ENCODE measurements at regions not wholly inside any gene's neighbourhood (a gene's known extent, or its start where the extent isn't known, plus 50 kb on each side); places are given as distances from the start of the nearest gene placed in this dataset.

- no peak overlapping the region for H2BK120ac ChIP-seq (replicated peaks; ENCODE audit: low read depth, low read length)
- no peak overlapping the region for H4K5ac ChIP-seq (ENCODE audit: insufficient read length, low read depth, low read length)
- no peaks in the 10 kb centered on the region for H4K20me1 ChIP-seq (replicated peaks in 1 of 2; ENCODE audit: control insufficient read depth in 1 of 2, insufficient read depth in 2 of 2, low read length in 2 of 2)
- FAIRE-seq (no peak), DNase-seq (ENCODE audit: low read depth in 1 of 2, low spot score in 2 of 2) (no peak)
- no peak overlapping the region for H3K4me2 ChIP-seq (ENCODE audit: insufficient read depth in 1 of 2, low read depth in 2 of 2, low read length in 2 of 2)
- H3K4ac ChIP-seq (replicated peaks; ENCODE audit: insufficient read length, low read depth, low read length) = no peak overlapping the region
- no peak overlapping the region; a peak in 1 of 7 replicates for H3K9ac ChIP-seq (replicated peaks in 1 of 4; ENCODE audit: extremely low read depth in 1 of 4, low read depth in 3 of 4, low read length in 3 of 4)
- H3K23ac ChIP-seq (ENCODE audit: insufficient read length) = no peak overlapping the region
- no peak overlapping the region for H3K27ac ChIP-seq (ENCODE audit: low read depth, low read length)
- H2BK20ac ChIP-seq (ENCODE audit: low read length) = no peak overlapping the region
- H2AFZ ChIP-seq (ENCODE audit: low read length) = no peak overlapping the region
- no peak overlapping the region for H4K8ac ChIP-seq (ENCODE audit: extremely low read depth, insufficient read depth, low read length)
- no peaks in the 10 kb centered on the region for H3K79me2 ChIP-seq (ENCODE audit: control insufficient read depth in 1 of 2, insufficient read depth in 2 of 2, low read length in 2 of 2)
- H3K14ac ChIP-seq (ENCODE audit: insufficient read length) = no peak overlapping the region
- no peak overlapping the region for H2BK5ac ChIP-seq (ENCODE audit: low read depth, low read length)
- H2AK5ac ChIP-seq (ENCODE audit: low read depth, low read length) = no peak overlapping the region
- H3K4me3 ChIP-seq (ENCODE audit: extremely low read depth in 1 of 4, insufficient read depth in 2 of 4, low read depth in 3 of 4, low read length in 4 of 4) = no peak overlapping the region
- H3K36me3 ChIP-seq (ENCODE audit: control insufficient read depth in 2 of 4, insufficient read depth in 4 of 4, low read length in 3 of 4) = no peaks in the 10 kb centered on the region
- H3K9me3 ChIP-seq (ENCODE audit: insufficient read depth in 2 of 2, low read depth in 1 of 2, low read length in 1 of 2) = no peaks in the 10 kb centered on the region
- CTCF ChIA-PET (ENCODE audit: partially characterized antibody) = interaction anchor here (1.3 to 1.7 kb wide), 2 partner anchors 13 to 67 kb away, joined by 4 to 7 read pairs; no protein-coding TSS in a partner anchor
- no peaks in the 10 kb centered on the region for H3K79me1 ChIP-seq (ENCODE audit: low read depth, low read length)
- no peak overlapping the region for H2BK15ac ChIP-seq (ENCODE audit: low read length)
- POLR2A ChIA-PET (ENCODE audit: partially characterized antibody) = interaction anchor here (0.7 to 3.3 kb wide), 2 partner anchors 35 to 43 kb away, joined by 3 to 22 read pairs; no protein-coding TSS in a partner anchor
- H3K23me2 ChIP-seq (ENCODE audit: low read depth, low read length) = no peaks in the 10 kb centered on the region
- no peak overlapping the region for H3K18ac ChIP-seq (ENCODE audit: extremely low read depth, low read length)
- no peak overlapping the region for H3K56ac ChIP-seq (replicated peaks; ENCODE audit: insufficient read length, low read depth, low read length)
- peaks cover 0 to 3% (median 0%) of the 10 kb centered on the region in 4 experiments; a peak in 2 of 7 replicates for H3K4me1 ChIP-seq (replicated peaks in 1 of 4; ENCODE audit: control insufficient read depth in 3 of 4, insufficient read depth in 4 of 4, low read length in 3 of 4)
- H4K91ac ChIP-seq (replicated peaks; ENCODE audit: insufficient read length, low read length) = no peak overlapping the region
- no peak overlapping the region for H2BK12ac ChIP-seq (ENCODE audit: low read depth, low read length)
- 85% methylated on average over 7 of the region's 7 CpGs; no CpG with 5 or more reads in 1 of the 2 experiments for WGBS, 2 experiments (ENCODE audit: extremely low coverage in 1 of 2, insufficient coverage in 1 of 2, insufficient read length in 1 of 2, insufficient replicate concordance in 2 of 2, low coverage in 1 of 2, low lambda C conversion rate in 2 of 2, missing lambda C conversion rate in 1 of 2)
- H3K27me3 ChIP-seq (replicated peaks in 1 of 4; ENCODE audit: control insufficient read depth in 3 of 4, extremely low read depth in 1 of 4, insufficient read depth in 3 of 4, low read length in 3 of 4) = no peaks in the 10 kb centered on the region
- TF ChIP-seq HDAC2 (IDR thresholded peaks at IDR 0.05; ENCODE audit: borderline replicate concordance in 1 of 2, low read depth in 2 of 2, low read length in 2 of 2) = no peak
- TF ChIP-seq RXRA (IDR thresholded peaks at IDR 0.05; ENCODE audit: insufficient read depth, low read depth, low read length) = no peak
- TF ChIP-seq GTF2F1 (IDR thresholded peaks at IDR 0.05; ENCODE audit: borderline replicate concordance, low read depth, low read length) = no peak
- no peak for TF ChIP-seq RAD21 (IDR thresholded peaks at IDR 0.05 in 1 of 2, conservative IDR thresholded peaks at IDR 0.05 in 1 of 2; ENCODE audit: low read depth in 2 of 2, low read length in 2 of 2)
- no peak for TF ChIP-seq RNF2 (IDR thresholded peaks at IDR 0.05; ENCODE audit: borderline replicate concordance, low read depth, low read length, missing control alignments, poor library complexity, severe bottlenecking)
- no peak for TF ChIP-seq SIRT6 (IDR thresholded peaks at IDR 0.05; ENCODE audit: low read length)
- no peak for TF ChIP-seq KDM1A (IDR thresholded peaks at IDR 0.05; ENCODE audit: borderline replicate concordance, low read length)
- TF ChIP-seq TAF1 (IDR thresholded peaks at IDR 0.05; ENCODE audit: low read depth, low read length) = no peak
- no peak for TF ChIP-seq USF2 (IDR thresholded peaks at IDR 0.05; ENCODE audit: low read length)
- no peak for TF ChIP-seq JUN (IDR thresholded peaks at IDR 0.05; ENCODE audit: low read depth, low read length)
- TF ChIP-seq TEAD4 (IDR thresholded peaks at IDR 0.05; ENCODE audit: low read depth, low read length) = no peak
These were observed 72.1 kb upstream of the ARL4D start for GRCh38 chr17:43326490-43327275.

Measured in H1 (cell line).